RWPE2 (cell line): ENCODE measurements at regions not wholly inside any gene's neighbourhood (a gene's known extent, or its start where the extent isn't known, plus 50 kb on each side); places are given as distances from the start of the nearest gene placed in this dataset.

Experiments used
- ATAC-seq: fragments of 200-7000 bp; cut with Tn5 transposase; 3 replicates; pipeline ENCODE4 v1.9.1; 2021; ENCODE audit warnings: low read depth
- DNase-seq: peaks from one replicate; pipeline ENCODE4 v3.0.0-alpha.2; 2020; ENCODE audit warnings: low spot score
- H3K27ac ChIP-seq: fragments of 450-650 bp; 2 replicates; pipeline ENCODE4 v1.5.1; 2017; ENCODE audit warnings: mild to moderate bottlenecking; ENCODE audit not compliant: poor library complexity, severe bottlenecking
- H3K27me3 ChIP-seq: fragments of 250-450 bp; sonication (Bioruptor Pico); 2 replicates; pipeline ENCODE4 v1.5.1; 2021; ENCODE audit warnings: mild to moderate bottlenecking, moderate library complexity; ENCODE audit not compliant: insufficient read depth, poor library complexity, severe bottlenecking
- H3K36me3 ChIP-seq: fragments of 250-450 bp; sonication (Bioruptor Pico); 2 replicates; pipeline ENCODE4 v1.5.1; 2020; ENCODE audit warnings: low read depth, mild to moderate bottlenecking, moderate library complexity
- H3K4me1 ChIP-seq: fragments of 250-450 bp; sonication (Bioruptor Pico); 2 replicates; pipeline ENCODE4 v1.5.1; 2021; ENCODE audit warnings: mild to moderate bottlenecking, moderate library complexity; ENCODE audit not compliant: insufficient read depth, poor library complexity, severe bottlenecking
- H3K4me3 ChIP-seq: fragments of 250-450 bp; sonication (Bioruptor Pico); 2 replicates; pipeline ENCODE4 v1.5.1; 2021; ENCODE audit warnings: mild to moderate bottlenecking, moderate library complexity; ENCODE audit not compliant: severe bottlenecking
- H3K9me3 ChIP-seq: fragments of 250-450 bp; sonication (Bioruptor Pico); 2 replicates; pipeline ENCODE4 v1.5.1; 2021; ENCODE audit warnings: mild to moderate bottlenecking, moderate library complexity; ENCODE audit not compliant: severe bottlenecking
- CTCF ChIP-seq: fragments of 450-650 bp; IDR thresholded peaks from one replicate; pipeline ENCODE4 v1.5.1; 2017; ENCODE audit warnings: mild to moderate bottlenecking, moderate library complexity; ENCODE audit not compliant: poor library complexity, severe bottlenecking

- no peak for TF ChIP-seq CTCF
- peak; percentile 27; the same call in 1 of the 3 replicates for ATAC-seq
- no peak for DNase-seq
- Histone ChIP-seq H3K36me3 (no peaks in the 10 kb centered on the region), H3K4me3 (no peak overlapping the region), H3K4me1 (peaks cover 7% of the 10 kb centered on the region), H3K27me3 (no peaks in the 10 kb centered on the region), H3K27ac (no peak overlapping the region), H3K9me3 (no peaks in the 10 kb centered on the region)
These were observed 351.3 kb downstream of the ENC1 start for GRCh38 chr5:74289238-74289637.

- TF ChIP-seq CTCF = no peak
These were observed 351.9 kb downstream of the ENC1 start for GRCh38 chr5:74288448-74289108.

GRCh38 chr5:74288038-74288437, 352.5 kb downstream of the ENC1 start:
- TF ChIP-seq CTCF = no peak
- Histone ChIP-seq H3K4me1 (peaks cover 7% of the 10 kb centered on the region), H3K36me3 (no peaks in the 10 kb centered on the region), H3K9me3 (no peaks in the 10 kb centered on the region), H3K27me3 (no peaks in the 10 kb centered on the region), H3K27ac (no peak overlapping the region), H3K4me3 (no peak overlapping the region)
- ATAC-seq (no peak), DNase-seq (no peak)

More at GRCh38 chr5:74288448-74289108, 351.9 kb downstream of the ENC1 start:
- no peak overlapping the region for H3K27ac ChIP-seq
- H3K4me3 ChIP-seq = no peak overlapping the region
- DNase-seq = no peak
- H3K36me3 ChIP-seq = no peaks in the 10 kb centered on the region
- no peaks in the 10 kb centered on the region for H3K9me3 ChIP-seq
- no peaks in the 10 kb centered on the region for H3K27me3 ChIP-seq
- ATAC-seq = no peak
- peaks cover 7% of the 10 kb centered on the region for H3K4me1 ChIP-seq

- ATAC-seq = no peak
- TF ChIP-seq CTCF = no peak
These were observed 353.5 kb downstream of the ENC1 start for GRCh38 chr5:74286734-74287695.

More at GRCh38 chr5:74286734-74287695, 353.5 kb downstream of the ENC1 start:
- no peak for DNase-seq
- Histone ChIP-seq H3K4me3 (no peak overlapping the region), H3K36me3 (no peaks in the 10 kb centered on the region), H3K9me3 (no peaks in the 10 kb centered on the region), H3K27ac (no peak overlapping the region), H3K4me1 (peaks cover 7% of the 10 kb centered on the region), H3K27me3 (no peaks in the 10 kb centered on the region)
